OCI-LY7 (cell line): ENCODE measurements at regions not wholly inside any gene's neighbourhood (a gene's known extent, or its start where the extent isn't known, plus 50 kb on each side); places are given as distances from the start of the nearest gene placed in this dataset.

Experiments used
- BruUV-seq: library from RNA; stranded (reverse); fragments of 400-500 nt; replicated peaks from 2 replicates; lab custom pipeline; 2021; lab: Mats Ljungman, UMichigan
- CTCF ChIA-PET: fragments of 300-600 bp; sonication (Branson Sonifier 250); formaldehyde crosslinking; loops from one replicate; lab custom pipeline; 2022; ENCODE audit warnings: antibody characterized with exemption; ENCODE audit not compliant: unreplicated experiment; lab: Charles Lee
- POLR2A ChIA-PET: fragments of 300-600 bp; sonication (Branson Sonifier 250); formaldehyde crosslinking; loops from one replicate; lab custom pipeline; 2022; ENCODE audit warnings: antibody characterized with exemption; lab: Charles Lee
- DNase-seq: peaks from one replicate; pipeline ENCODE4 v3.0.0-alpha.2; 2015; ENCODE audit warnings: low spot score
- H2AFZ ChIP-seq: fragments of 200-600 bp; sonication (generic), shearing (Covaris generic); 2 replicates; pipeline ENCODE4 v1.6.1; 2014; ENCODE audit warnings: mild to moderate bottlenecking, antibody characterized with exemption, low read length, moderate library complexity
- H3K27ac ChIP-seq: fragments of 200-600 bp; sonication (generic); 2 replicates; pipeline ENCODE4 v1.5.1; 2014; ENCODE audit warnings: mixed run types, low read depth, mild to moderate bottlenecking, moderate library complexity, low read length, inconsistent platforms; ENCODE audit not compliant: poor library complexity, severe bottlenecking
- H3K36me3 ChIP-seq: fragments of 200-600 bp; sonication (generic); 2 replicates; pipeline ENCODE4 v1.6.1; 2014; ENCODE audit warnings: mild to moderate bottlenecking, antibody characterized with exemption, low read length, moderate library complexity, mixed read lengths; ENCODE audit not compliant: insufficient read depth
- H3K4me1 ChIP-seq: fragments of 200-600 bp; sonication (generic); 2 replicates; pipeline ENCODE4 v1.5.1; 2014; ENCODE audit warnings: mild to moderate bottlenecking, low read length; ENCODE audit not compliant: insufficient read depth, poor library complexity, severe bottlenecking
- H3K4me2 ChIP-seq: fragments of 200-600 bp; sonication (generic); 2 replicates; pipeline ENCODE4 v1.6.1; 2014; ENCODE audit warnings: mild to moderate bottlenecking, low read length
- H3K4me3 ChIP-seq: fragments of 200-600 bp; sonication (generic); 2 replicates; pipeline ENCODE4 v1.5.1; 2014; ENCODE audit warnings: mild to moderate bottlenecking, low read depth, low read length; ENCODE audit not compliant: poor library complexity, severe bottlenecking
- H3K79me2 ChIP-seq: fragments of 200-600 bp; sonication (generic); 2 replicates; pipeline ENCODE4 v1.6.1; 2016; ENCODE audit warnings: low read depth, mild to moderate bottlenecking, low read length, moderate library complexity, mixed read lengths; ENCODE audit not compliant: insufficient read depth
- H3K9me2 ChIP-seq: fragments of 200-600 bp; sonication (generic); 2 replicates; pipeline ENCODE4 v1.6.1; 2016; ENCODE audit warnings: mild to moderate bottlenecking, low read length, mixed read lengths; ENCODE audit not compliant: insufficient read depth
- H3K9me3 ChIP-seq: fragments of 200-600 bp; sonication (generic); 2 replicates; pipeline ENCODE4 v1.6.1; 2014; ENCODE audit warnings: mild to moderate bottlenecking, mixed run types, low read length, mixed read lengths
- H4K20me1 ChIP-seq: fragments of 200-600 bp; sonication (generic); 2 replicates; pipeline ENCODE4 v1.6.1; 2014; ENCODE audit warnings: mild to moderate bottlenecking, antibody characterized with exemption, low read length, moderate library complexity, mixed read lengths; ENCODE audit not compliant: insufficient read depth
- CTCF ChIP-seq: fragments of 200-600 bp; sonication (generic); conservative IDR thresholded peaks from 2 replicates; pipeline ENCODE4 v1.5.1; 2014; ENCODE audit warnings: mild to moderate bottlenecking, antibody characterized with exemption, low read length, moderate library complexity, mixed read lengths
- EZH2phosphoT487 ChIP-seq: fragments of 200-600 bp; sonication (generic); IDR thresholded peaks from 2 replicates; pipeline ENCODE4 v1.6.1; 2018; ENCODE audit warnings: low read depth, borderline replicate concordance, mild to moderate bottlenecking, mixed run types, antibody characterized with exemption, low read length, moderate library complexity, mixed read lengths
- intact Hi-C: fragments of 100-400 bp; cut with micrococcal nuclease; formaldehyde crosslinking; loops from one replicate; pipeline ENCODE4 v1.10.0; 2022; ENCODE audit not compliant: unreplicated experiment

GRCh38 chr6:94045099-94045829 is 625.9 kb upstream of the EPHA7 start:
- no peak for DNase-seq
- no peak overlapping the region for H3K4me2 ChIP-seq
- H3K9me2 ChIP-seq: no peaks in the 10 kb centered on the region
- no peaks in the 10 kb centered on the region for H3K79me2 ChIP-seq
- H3K4me3 ChIP-seq: no peak overlapping the region
- H3K36me3 ChIP-seq: no peaks in the 10 kb centered on the region
- BruUV-seq: no TSS peak
- CTCF ChIA-PET: no interaction called here
- no peak for TF ChIP-seq EZH2phosphoT487
- no peak for TF ChIP-seq CTCF
- H4K20me1 ChIP-seq: no peaks in the 10 kb centered on the region
- POLR2A ChIA-PET: no interaction called here
- H2AFZ ChIP-seq: no peak overlapping the region
- H3K4me1 ChIP-seq: no peaks in the 10 kb centered on the region
- no peaks in the 10 kb centered on the region for H3K9me3 ChIP-seq
- no peak overlapping the region for H3K27ac ChIP-seq
- intact Hi-C loops: no loop called here

- Histone ChIP-seq H3K4me3 (no peak overlapping the region), H3K4me2 (no peak overlapping the region), H4K20me1 (no peaks in the 10 kb centered on the region), H3K9me2 (no peaks in the 10 kb centered on the region), H3K36me3 (no peaks in the 10 kb centered on the region), H2AFZ (no peak overlapping the region), H3K4me1 (no peaks in the 10 kb centered on the region), H3K9me3 (no peaks in the 10 kb centered on the region), H3K79me2 (no peaks in the 10 kb centered on the region), H3K27ac (no peak overlapping the region)
- BruUV-seq: no TSS peak
- POLR2A ChIA-PET: interaction anchor here (0.6 kb wide), 1 partner anchor 111 kb away, joined by 3 read pairs; no protein-coding TSS in a partner anchor
- TF ChIP-seq EZH2phosphoT487: no peak
- TF ChIP-seq CTCF: no peak
- no peak for DNase-seq
- intact Hi-C loops: no loop called here
- CTCF ChIA-PET: no interaction called here
Measured at GRCh38 chr6:94041945-94042709, 622.8 kb upstream of the EPHA7 start.

GRCh38 chr6:94036024-94036423 is 616.7 kb upstream of the EPHA7 start:
- DNase-seq: no peak
- H3K79me2 ChIP-seq: no peaks in the 10 kb centered on the region
- no peaks in the 10 kb centered on the region for H3K36me3 ChIP-seq
- no peaks in the 10 kb centered on the region for H3K9me2 ChIP-seq
- H3K4me3 ChIP-seq: no peak overlapping the region
- H4K20me1 ChIP-seq: no peaks in the 10 kb centered on the region
- H3K4me1 ChIP-seq: no peaks in the 10 kb centered on the region
- no peak overlapping the region for H3K4me2 ChIP-seq
- H2AFZ ChIP-seq: no peak overlapping the region
- no TSS peak for BruUV-seq
- CTCF ChIA-PET: no interaction called here
- TF ChIP-seq CTCF (no peak), EZH2phosphoT487 (no peak)
- POLR2A ChIA-PET: no interaction called here
- H3K27ac ChIP-seq: no peak overlapping the region
- intact Hi-C loops: no loop called here
- H3K9me3 ChIP-seq: no peaks in the 10 kb centered on the region
